ENCODE measurements at regions not wholly inside any gene's neighbourhood (a gene's known extent, or its start where the extent isn't known, plus 50 kb on each side); places are given as distances from the start of the nearest gene placed in this dataset.

DNA sequence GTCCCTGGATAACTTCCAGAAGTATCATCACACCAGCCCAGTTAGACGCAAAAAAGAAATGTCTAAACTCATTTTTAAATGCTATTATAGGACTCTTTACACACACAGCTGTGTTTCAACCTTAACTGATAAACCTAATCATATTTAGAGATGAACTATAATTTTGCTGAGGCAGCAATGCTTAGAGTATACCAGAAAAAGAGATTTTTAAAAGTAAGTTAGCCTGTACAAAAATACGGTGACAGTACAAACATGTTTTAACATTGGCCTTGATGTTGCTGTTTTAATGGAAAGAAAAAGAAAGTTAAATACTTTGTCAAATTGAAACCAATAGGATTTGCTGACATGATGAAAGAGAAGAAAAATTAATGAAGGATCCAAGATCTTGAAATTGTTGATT lies 1341.2 kb upstream of the CDH6 start:
- H3K27ac Mint-ChIP-seq = no peak overlapping the region
- no peaks in the 10 kb centered on the region for H3K4me1 Mint-ChIP-seq
- H3K9me3 Mint-ChIP-seq = peaks cover 14% of the 10 kb centered on the region
- no peaks in the 10 kb centered on the region for H3K36me3 Mint-ChIP-seq (ENCODE audit: low read depth)
- no peaks in the 10 kb centered on the region for H3K27me3 Mint-ChIP-seq
- ATAC-seq (replicated peaks) = no peak
- no peak overlapping the region for H3K4me3 Mint-ChIP-seq

DNA sequence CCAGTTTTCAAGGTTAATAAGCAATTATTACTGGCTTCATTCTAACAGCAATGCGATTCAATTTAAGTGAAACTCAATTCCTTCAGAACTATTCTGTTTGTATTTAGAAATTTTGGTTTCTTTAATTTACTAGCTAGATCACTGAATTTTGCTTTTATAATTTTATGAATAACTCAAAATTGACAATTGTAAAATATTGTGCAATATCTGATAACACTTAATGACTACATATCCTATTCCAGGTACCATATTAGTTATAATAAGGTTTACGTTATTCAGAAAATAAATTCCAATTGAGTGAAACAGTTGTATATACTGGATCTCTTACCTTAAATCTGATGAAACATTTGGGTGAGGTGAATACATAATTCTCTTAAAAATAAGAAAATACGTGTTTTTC lies 1348.3 kb upstream of the CDH6 start:
- Mint-ChIP-seq H3K27ac (no peak overlapping the region), H3K27me3 (no peaks in the 10 kb centered on the region), H3K4me1 (no peaks in the 10 kb centered on the region), H3K4me3 (no peak overlapping the region), H3K36me3 (ENCODE audit: low read depth) (no peaks in the 10 kb centered on the region), H3K9me3 (peaks cover 10% of the 10 kb centered on the region)
- ATAC-seq (replicated peaks) = no peak

- H3K27me3 Mint-ChIP-seq = no peaks in the 10 kb centered on the region
- H3K4me3 Mint-ChIP-seq = no peak overlapping the region
- peaks cover 21% of the 10 kb centered on the region for H3K9me3 Mint-ChIP-seq
- H3K27ac Mint-ChIP-seq = no peak overlapping the region
- no peaks in the 10 kb centered on the region for H3K36me3 Mint-ChIP-seq (ENCODE audit: low read depth)
- no peak for ATAC-seq (replicated peaks)
- no peaks in the 10 kb centered on the region for H3K4me1 Mint-ChIP-seq
Observed at GRCh38 chr5:29833394-29833793, 1360.1 kb upstream of the CDH6 start.

GRCh38 chr5:29822521-29822920 lies 1371.0 kb upstream of the CDH6 start:
- Mint-ChIP-seq H3K27me3 (no peaks in the 10 kb centered on the region), H3K36me3 (ENCODE audit: low read depth) (no peaks in the 10 kb centered on the region)

DNA sequence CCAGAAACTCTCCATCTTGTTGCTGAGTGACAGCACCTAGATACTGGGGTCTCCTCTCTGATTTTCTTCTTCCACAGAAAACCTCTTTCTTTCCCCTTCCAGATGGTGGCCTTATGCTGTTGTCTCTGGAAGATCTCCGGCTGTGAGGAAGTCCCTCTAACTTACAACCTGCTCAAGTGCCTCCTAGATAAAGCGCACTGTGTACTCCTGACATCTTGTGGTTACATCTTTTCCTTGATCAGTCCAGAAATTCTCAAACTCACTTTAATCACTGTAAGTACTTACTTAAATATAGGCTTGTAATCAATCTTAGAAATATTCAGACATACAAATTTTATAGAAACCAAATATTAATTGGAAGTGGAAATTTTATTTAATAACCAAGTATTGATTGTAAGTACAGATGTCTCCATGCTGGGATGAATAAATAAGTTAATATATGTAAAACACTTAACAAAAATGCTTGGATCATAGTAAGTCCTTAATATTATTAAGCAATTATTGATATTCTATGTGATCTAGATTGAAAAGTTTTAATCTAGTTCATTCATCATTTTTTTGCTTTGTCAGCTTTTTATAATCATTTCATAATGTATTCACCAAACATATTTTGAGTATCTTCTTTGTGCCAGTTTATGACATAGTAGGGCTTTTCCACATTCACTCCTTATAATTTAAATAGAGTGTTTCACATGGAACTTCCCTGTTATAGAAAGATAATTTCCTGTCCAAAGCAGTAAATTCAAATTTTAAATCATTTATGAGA lies 1381.4 kb upstream of the CDH6 start:
- Mint-ChIP-seq H3K4me1 (no peaks in the 10 kb centered on the region), H3K9me3 (peaks cover 12% of the 10 kb centered on the region), H3K4me3 (no peak overlapping the region), H3K27me3 (no peaks in the 10 kb centered on the region), H3K36me3 (ENCODE audit: low read depth) (no peaks in the 10 kb centered on the region), H3K27ac (no peak overlapping the region)
- no peak for ATAC-seq (replicated peaks)

More at GRCh38 chr5:29822521-29822920, 1371.0 kb upstream of the CDH6 start:
- no peak for ATAC-seq (replicated peaks)
- Mint-ChIP-seq H3K4me3 (no peak overlapping the region), H3K4me1 (no peaks in the 10 kb centered on the region), H3K27ac (no peak overlapping the region), H3K9me3 (peaks cover 19% of the 10 kb centered on the region)

DNA sequence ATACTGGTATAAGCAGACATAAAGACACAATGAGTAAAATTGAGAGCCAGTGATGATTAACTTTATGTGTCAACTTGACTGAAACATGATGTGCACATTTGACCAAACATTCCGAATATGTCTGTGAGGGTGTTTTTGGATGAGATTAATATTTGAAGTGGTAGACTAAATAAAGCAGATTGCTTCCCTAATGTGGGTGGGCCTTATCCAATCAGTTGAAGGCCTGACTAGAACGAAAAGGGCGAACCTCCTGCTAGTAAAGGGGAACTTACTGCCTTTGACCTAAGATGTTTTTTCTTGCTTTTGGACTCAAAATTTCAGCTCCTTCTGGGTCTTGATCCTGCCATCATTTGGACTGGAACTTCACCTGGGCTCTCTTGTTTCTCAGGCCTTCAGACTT lies 1387.7 kb upstream of the CDH6 start:
- Mint-ChIP-seq H3K4me1 (no peaks in the 10 kb centered on the region), H3K27ac (no peak overlapping the region)

DNA sequence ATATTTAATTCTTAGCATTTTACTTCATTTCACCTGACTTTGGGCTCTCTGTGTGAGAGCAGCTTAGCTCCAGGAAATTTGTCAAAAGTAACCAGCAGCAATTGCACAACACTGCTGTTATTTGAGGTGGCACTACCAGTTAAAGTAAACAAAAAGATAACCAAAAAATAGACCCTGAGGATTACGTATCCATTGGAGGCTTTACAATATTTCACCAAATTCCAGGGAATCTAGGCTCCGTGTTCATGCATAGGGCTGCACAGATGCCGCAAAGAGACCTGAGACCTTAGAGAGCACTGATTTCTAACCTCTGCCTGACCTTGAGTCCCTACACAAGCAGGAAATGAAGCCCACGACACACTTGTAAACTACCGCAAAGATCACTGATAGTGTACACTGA lies 1392.7 kb upstream of the CDH6 start:
- ATAC-seq (replicated peaks) = no peak
- H3K4me3 Mint-ChIP-seq = no peak overlapping the region
- no peaks in the 10 kb centered on the region for H3K36me3 Mint-ChIP-seq (ENCODE audit: low read depth)
- no peak overlapping the region for H3K27ac Mint-ChIP-seq
- no peaks in the 10 kb centered on the region for H3K4me1 Mint-ChIP-seq
- H3K9me3 Mint-ChIP-seq = peaks cover 10% of the 10 kb centered on the region
- no peaks in the 10 kb centered on the region for H3K27me3 Mint-ChIP-seq

More for the DNA sequence above, 1387.7 kb upstream of the CDH6 start:
- Mint-ChIP-seq H3K27me3 (no peaks in the 10 kb centered on the region), H3K4me3 (no peak overlapping the region), H3K9me3 (peaks cover 11% of the 10 kb centered on the region), H3K36me3 (ENCODE audit: low read depth) (no peaks in the 10 kb centered on the region)
- ATAC-seq (replicated peaks) = no peak

GRCh38 chr5:29796013-29796412 lies 1397.5 kb upstream of the CDH6 start:
- no peaks in the 10 kb centered on the region for H3K27me3 Mint-ChIP-seq
- peaks cover 8% of the 10 kb centered on the region for H3K9me3 Mint-ChIP-seq
- H3K27ac Mint-ChIP-seq = no peak overlapping the region
- no peak overlapping the region for H3K4me3 Mint-ChIP-seq
- H3K36me3 Mint-ChIP-seq (ENCODE audit: low read depth) = no peaks in the 10 kb centered on the region
- H3K4me1 Mint-ChIP-seq = no peaks in the 10 kb centered on the region
- ATAC-seq (replicated peaks) = no peak

- Mint-ChIP-seq H3K9me3 (peaks cover 3% of the 10 kb centered on the region), H3K27me3 (no peaks in the 10 kb centered on the region), H3K4me1 (no peaks in the 10 kb centered on the region), H3K4me3 (no peak overlapping the region), H3K36me3 (ENCODE audit: low read depth) (no peaks in the 10 kb centered on the region), H3K27ac (no peak overlapping the region)
- ATAC-seq (replicated peaks) = no peak
Observed at GRCh38 chr5:29795096-29795652, 1398.3 kb upstream of the CDH6 start.

DNA sequence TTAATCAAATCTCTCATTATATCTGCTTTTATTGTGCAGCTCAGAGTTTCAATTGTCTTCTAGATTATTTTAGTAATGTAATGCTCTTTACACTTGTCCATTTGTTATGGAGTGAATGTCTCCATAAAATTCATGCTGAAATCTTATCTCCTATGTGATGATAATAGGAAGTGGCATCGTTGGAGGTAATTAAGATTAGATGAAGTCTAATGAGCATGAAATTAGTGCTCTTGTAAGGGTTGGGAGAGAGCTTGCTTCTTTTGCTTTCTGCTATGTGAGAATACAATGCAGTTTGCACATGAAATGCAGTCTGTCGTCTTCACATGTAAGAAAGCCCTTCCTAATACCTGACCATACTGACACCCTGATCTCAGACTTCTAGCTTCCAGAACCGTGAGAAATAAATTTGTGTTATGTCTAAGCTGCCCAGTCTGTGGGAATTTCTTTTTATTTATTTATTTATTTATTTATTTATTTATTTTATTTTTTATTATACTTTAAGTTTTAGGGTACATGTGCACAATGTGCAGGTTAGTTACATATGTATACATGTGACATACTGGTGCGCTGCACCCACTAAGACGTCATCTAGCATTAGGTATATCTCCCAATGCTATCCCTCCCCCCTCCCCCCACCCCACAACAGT lies 1399.2 kb upstream of the CDH6 start:
- Mint-ChIP-seq H3K9me3 (peaks cover 3% of the 10 kb centered on the region), H3K4me3 (no peak overlapping the region), H3K36me3 (ENCODE audit: low read depth) (no peaks in the 10 kb centered on the region), H3K4me1 (no peaks in the 10 kb centered on the region), H3K27ac (no peak overlapping the region), H3K27me3 (no peaks in the 10 kb centered on the region)
- ATAC-seq (replicated peaks) = no peak

GRCh38 chr5:29790281-29790680 lies 1403.2 kb upstream of the CDH6 start:
- Mint-ChIP-seq H3K9me3 (peaks cover 14% of the 10 kb centered on the region), H3K4me1 (no peaks in the 10 kb centered on the region), H3K36me3 (ENCODE audit: low read depth) (no peaks in the 10 kb centered on the region), H3K27ac (no peak overlapping the region), H3K27me3 (no peaks in the 10 kb centered on the region), H3K4me3 (no peak overlapping the region)
- no peak for ATAC-seq (replicated peaks)

GRCh38 chr5:29780401-29780800 lies 1413.1 kb upstream of the CDH6 start:
- H3K4me1 Mint-ChIP-seq = no peaks in the 10 kb centered on the region
- no peaks in the 10 kb centered on the region for H3K27me3 Mint-ChIP-seq
- H3K9me3 Mint-ChIP-seq = peaks cover 20% of the 10 kb centered on the region
- no peak overlapping the region for H3K4me3 Mint-ChIP-seq
- ATAC-seq (replicated peaks) = no peak
- no peaks in the 10 kb centered on the region for H3K36me3 Mint-ChIP-seq (ENCODE audit: low read depth)
- no peak overlapping the region for H3K27ac Mint-ChIP-seq

DNA sequence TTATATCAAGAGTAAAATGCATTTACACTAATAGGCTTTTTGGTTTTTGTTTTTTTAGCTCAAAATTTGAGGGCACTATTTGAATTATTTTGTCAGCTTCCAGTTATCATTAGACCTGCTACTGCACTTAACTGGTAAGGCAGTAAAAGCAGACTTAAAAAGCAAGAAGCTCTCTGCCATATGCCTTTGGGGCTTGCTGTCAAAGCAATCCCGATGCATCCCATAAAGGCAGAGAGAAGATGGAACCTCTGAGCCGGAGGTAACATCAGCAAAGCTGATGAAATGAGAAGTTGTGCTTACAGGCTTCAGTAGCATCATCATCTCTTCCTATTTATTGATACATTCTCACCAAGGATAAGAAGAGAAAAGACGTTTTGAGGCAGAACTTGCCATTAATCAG lies 1414.3 kb upstream of the CDH6 start:
- Mint-ChIP-seq H3K27ac (no peak overlapping the region), H3K36me3 (ENCODE audit: low read depth) (no peaks in the 10 kb centered on the region), H3K9me3 (peaks cover 16% of the 10 kb centered on the region), H3K27me3 (no peaks in the 10 kb centered on the region), H3K4me1 (no peaks in the 10 kb centered on the region), H3K4me3 (no peak overlapping the region)
- no peak for ATAC-seq (replicated peaks)

DNA sequence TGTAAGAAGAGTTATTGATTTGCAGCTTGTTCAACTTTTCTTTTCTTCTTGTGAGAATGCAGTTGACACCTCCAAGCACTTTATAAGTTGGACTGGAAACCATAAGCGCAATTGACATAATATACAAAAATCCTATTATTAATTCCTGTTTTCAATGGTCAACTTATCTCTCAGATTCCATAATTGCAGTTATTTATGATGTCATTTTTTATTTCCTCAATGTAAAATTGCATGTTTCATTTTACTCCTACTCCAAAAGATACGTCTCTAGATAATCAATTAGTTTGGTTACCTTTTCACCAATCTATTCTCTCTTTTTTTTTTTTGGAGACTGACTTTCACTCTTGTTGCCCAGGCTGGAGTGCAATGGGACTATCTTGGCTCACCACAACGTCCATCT lies 1416.1 kb upstream of the CDH6 start:
- Mint-ChIP-seq H3K27me3 (no peaks in the 10 kb centered on the region), H3K9me3 (peaks cover 23% of the 10 kb centered on the region), H3K36me3 (ENCODE audit: low read depth) (no peaks in the 10 kb centered on the region), H3K4me1 (no peaks in the 10 kb centered on the region), H3K27ac (no peak overlapping the region), H3K4me3 (no peak overlapping the region)
- no peak for ATAC-seq (replicated peaks)

GRCh38 chr5:29770936-29771335 lies 1422.5 kb upstream of the CDH6 start:
- no peaks in the 10 kb centered on the region for H3K27me3 Mint-ChIP-seq
- H3K4me1 Mint-ChIP-seq = no peaks in the 10 kb centered on the region
- peaks cover 10% of the 10 kb centered on the region for H3K9me3 Mint-ChIP-seq
- no peak overlapping the region for H3K4me3 Mint-ChIP-seq
- no peaks in the 10 kb centered on the region for H3K36me3 Mint-ChIP-seq (ENCODE audit: low read depth)
- no peak overlapping the region for H3K27ac Mint-ChIP-seq
- ATAC-seq (replicated peaks) = no peak
